Endodermal cell (in vitro differentiated cells): ENCODE measurements at regions not wholly inside any gene's neighbourhood (a gene's known extent, or its start where the extent isn't known, plus 50 kb on each side); places are given as distances from the start of the nearest gene placed in this dataset.

Experiments used
- DNase-seq: peaks from one replicate; pipeline ENCODE4 v3.0.0-alpha.2; 2017
- H3K27ac ChIP-seq: 2 replicates; pipeline ENCODE4 v1.5.1; 2013; ENCODE audit warnings: mild to moderate bottlenecking, low read depth, low read length, moderate library complexity
- H3K27me3 ChIP-seq: 2 replicates; pipeline ENCODE4 v1.6.1; 2013; ENCODE audit warnings: mild to moderate bottlenecking, low read length, moderate library complexity; ENCODE audit not compliant: insufficient read depth, control insufficient read depth, poor library complexity, severe bottlenecking
- H3K36me3 ChIP-seq: 2 replicates; pipeline ENCODE4 v1.7.0; 2013; ENCODE audit warnings: mild to moderate bottlenecking, low read length, moderate library complexity; ENCODE audit not compliant: control insufficient read depth, insufficient read depth
- H3K4me1 ChIP-seq: one replicate; pipeline ENCODE4 v1.7.0; 2013; ENCODE audit warnings: low read length; ENCODE audit not compliant: control insufficient read depth, insufficient read depth
- H3K4me3 ChIP-seq: 2 replicates; pipeline ENCODE4 v1.5.1; 2013; ENCODE audit warnings: mild to moderate bottlenecking, low read length, moderate library complexity
- H3K9ac ChIP-seq: 2 replicates; pipeline ENCODE4 v1.6.1; 2013; ENCODE audit warnings: mild to moderate bottlenecking, low read length, moderate library complexity; ENCODE audit not compliant: poor library complexity, severe bottlenecking; ENCODE audit errors: extremely low read depth
- H3K9me3 ChIP-seq: 2 replicates; pipeline ENCODE4 v1.6.1; 2013; ENCODE audit warnings: mild to moderate bottlenecking, low read length, moderate library complexity; ENCODE audit not compliant: control insufficient read depth
- H3K27ac Mint-ChIP-seq: 2 replicates; pipeline ENCODE4 v1.8.0; 2020; ENCODE audit warnings: mixed read lengths
- H3K27me3 Mint-ChIP-seq: 2 replicates; pipeline ENCODE4 v1.8.0; 2021; ENCODE audit warnings: mild to moderate bottlenecking, mixed read lengths; ENCODE audit not compliant: insufficient read depth
- H3K36me3 Mint-ChIP-seq: 2 replicates; pipeline ENCODE4 v1.8.0; 2020; ENCODE audit warnings: low read depth, mixed read lengths
- H3K4me1 Mint-ChIP-seq: 2 replicates; pipeline ENCODE4 v1.8.0; 2020; ENCODE audit warnings: mixed read lengths
- H3K4me3 Mint-ChIP-seq: 2 replicates; pipeline ENCODE4 v1.8.0; 2020; ENCODE audit warnings: mild to moderate bottlenecking, moderate library complexity, mixed read lengths
- H3K9me3 Mint-ChIP-seq: 2 replicates; pipeline ENCODE4 v1.8.0; 2020; ENCODE audit warnings: mild to moderate bottlenecking, mixed read lengths
- CTCF ChIP-seq: fragments of 200-600 bp; sonication (generic); conservative IDR thresholded peaks from 2 replicates; pipeline ENCODE4 v1.5.0; 2021; ENCODE audit warnings: antibody characterized with exemption, mild to moderate bottlenecking
- WGBS, 2 experiments: methylation state at CpG; one replicate each; pipeline versions ENCODE4 v1.1.5 to v1.1.7; 2013; ENCODE audit warnings: missing lambda C conversion rate in 2 of 2, mixed read lengths in 1 of 2; ENCODE audit not compliant: insufficient coverage in 1 of 2, insufficient read length in 1 of 2; 5-methylcytosine and 5-hydroxymethylcytosine counted together

- H3K9me3 Mint-ChIP-seq = no peaks in the 10 kb centered on the region
- Histone ChIP-seq H3K27ac (peak overlapping the region; percentile 61), H3K4me3 (no peak overlapping the region), H3K36me3 (no peaks in the 10 kb centered on the region), H3K27me3 (no peaks in the 10 kb centered on the region), H3K9me3 (no peaks in the 10 kb centered on the region), H3K9ac (no peak overlapping the region), H3K4me1 (peaks cover 4% of the 10 kb centered on the region)
- H3K36me3 Mint-ChIP-seq = no peaks in the 10 kb centered on the region
- peaks cover 3% of the 10 kb centered on the region for H3K4me1 Mint-ChIP-seq
- H3K27ac Mint-ChIP-seq = no peak overlapping the region
- no peak for TF ChIP-seq CTCF
- DNase-seq = no peak
- no peak overlapping the region for H3K4me3 Mint-ChIP-seq
- WGBS, 2 experiments = 60 to 83% methylated on average over 1 to 2 of the region's 2 CpGs
- H3K27me3 Mint-ChIP-seq = no peaks in the 10 kb centered on the region
Measured at GRCh38 chr3:76969471-76969870, 70.4 kb upstream of the ROBO2 start.

GRCh38 chr3:76969996-76970615 lies 69.8 kb upstream of the ROBO2 start:
- H3K4me1 ChIP-seq = peaks cover 4% of the 10 kb centered on the region
- H3K27ac Mint-ChIP-seq = no peak overlapping the region
- WGBS, 2 experiments = 56 to 80% methylated on average over 2 to 4 of the region's 4 CpGs
- no peak for DNase-seq
- no peak for TF ChIP-seq CTCF
- no peaks in the 10 kb centered on the region for H3K27me3 ChIP-seq
- no peaks in the 10 kb centered on the region for H3K27me3 Mint-ChIP-seq
- peak overlapping the region; percentile 50 for H3K27ac ChIP-seq
- peaks cover 3% of the 10 kb centered on the region for H3K4me1 Mint-ChIP-seq
- H3K36me3 ChIP-seq = no peaks in the 10 kb centered on the region
- H3K36me3 Mint-ChIP-seq = no peaks in the 10 kb centered on the region
- no peak overlapping the region for H3K4me3 Mint-ChIP-seq
- H3K4me3 ChIP-seq = no peak overlapping the region
- H3K9me3 ChIP-seq = no peaks in the 10 kb centered on the region
- no peak overlapping the region for H3K9ac ChIP-seq
- H3K9me3 Mint-ChIP-seq = no peaks in the 10 kb centered on the region

- Mint-ChIP-seq H3K27me3 (no peaks in the 10 kb centered on the region), H3K4me1 (peaks cover 3% of the 10 kb centered on the region), H3K9me3 (no peaks in the 10 kb centered on the region), H3K27ac (no peak overlapping the region), H3K36me3 (no peaks in the 10 kb centered on the region), H3K4me3 (no peak overlapping the region)
- WGBS, 2 experiments = 91 to 92% methylated on average over 3 to 4 of the region's 4 CpGs
- DNase-seq = no peak
- H3K27ac ChIP-seq = no peak overlapping the region
- H3K4me1 ChIP-seq = peaks cover 4% of the 10 kb centered on the region
- H3K4me3 ChIP-seq = no peak overlapping the region
- H3K36me3 ChIP-seq = no peaks in the 10 kb centered on the region
- no peak overlapping the region for H3K9ac ChIP-seq
- no peaks in the 10 kb centered on the region for H3K27me3 ChIP-seq
- H3K9me3 ChIP-seq = no peaks in the 10 kb centered on the region
- TF ChIP-seq CTCF = no peak
Measured at GRCh38 chr3:76972624-76973296, 67.1 kb upstream of the ROBO2 start.
